ENCODE measurements at regions not wholly inside any gene's neighbourhood (a gene's known extent, or its start where the extent isn't known, plus 50 kb on each side); places are given as distances from the start of the nearest gene placed in this dataset.

DNA sequence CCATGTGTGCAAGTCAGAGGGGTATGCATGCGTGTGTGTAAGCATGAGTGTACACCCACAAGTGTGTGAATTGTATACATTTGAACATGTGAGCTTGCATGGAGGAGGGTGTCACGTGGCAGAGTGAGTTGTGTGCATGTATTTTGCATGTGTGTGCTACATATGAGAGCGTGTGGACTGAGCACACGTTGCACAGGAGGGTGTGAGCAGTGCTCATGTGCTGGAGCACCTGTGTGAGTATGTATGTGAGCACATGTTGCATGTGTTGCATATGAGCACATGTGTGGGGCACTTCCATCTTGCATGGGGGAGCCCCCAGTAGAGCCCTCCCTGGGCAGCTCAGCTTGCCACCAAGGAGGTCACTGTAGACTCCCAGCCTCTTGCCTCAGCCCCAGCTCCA, 180.2 kb upstream of the MYL2 start:
- Histone ChIP-seq H4K20me1 (ENCODE audit: insufficient read depth, low read length) (no peaks in the 10 kb centered on the region), H3K4me2 (ENCODE audit: low read length) (no peak overlapping the region), H3K9ac (ENCODE audit: low read length) (no peak overlapping the region), H3K27ac (ENCODE audit: low read depth, low read length) (no peak overlapping the region), H2AFZ (ENCODE audit: low read depth, low read length) (no peak overlapping the region), H3K4me1 (ENCODE audit: insufficient read depth, low read length) (no peaks in the 10 kb centered on the region), H3K79me2 (ENCODE audit: insufficient read depth, low read length) (no peaks in the 10 kb centered on the region), H3K4me3 (ENCODE audit: insufficient read depth, low read depth, low read length) (no peak overlapping the region), H3K36me3 (ENCODE audit: insufficient read depth, low read length) (no peaks in the 10 kb centered on the region), H3K27me3 (ENCODE audit: insufficient read depth, low read length) (peaks cover 14% of the 10 kb centered on the region), H3K9me3 (ENCODE audit: insufficient read depth, low read depth, low read length) (no peaks in the 10 kb centered on the region)
- TF ChIP-seq CTCF (IDR thresholded peaks at IDR 0.05; ENCODE audit: insufficient read depth, low read depth, low read length) (no peak), EZH2 (IDR thresholded peaks at IDR 0.05; ENCODE audit: insufficient read depth, low read length) (no peak)
- H3K4me1 Mint-ChIP-seq (ENCODE audit: low read depth, unreplicated experiment) = no peaks in the 10 kb centered on the region
- no peak overlapping the region for H3K27ac Mint-ChIP-seq (ENCODE audit: unreplicated experiment)
- DNase-seq (ENCODE audit: low read depth) (no peak), FAIRE-seq (no peak)
- no peaks in the 10 kb centered on the region for H3K9me3 Mint-ChIP-seq (ENCODE audit: unreplicated experiment)
- no peak overlapping the region for H3K4me3 Mint-ChIP-seq (ENCODE audit: unreplicated experiment)
- no peaks in the 10 kb centered on the region for H3K36me3 Mint-ChIP-seq (ENCODE audit: low read depth, unreplicated experiment)
- H3K27me3 Mint-ChIP-seq (ENCODE audit: low read depth, unreplicated experiment) = peaks cover 42% of the 10 kb centered on the region

DNA sequence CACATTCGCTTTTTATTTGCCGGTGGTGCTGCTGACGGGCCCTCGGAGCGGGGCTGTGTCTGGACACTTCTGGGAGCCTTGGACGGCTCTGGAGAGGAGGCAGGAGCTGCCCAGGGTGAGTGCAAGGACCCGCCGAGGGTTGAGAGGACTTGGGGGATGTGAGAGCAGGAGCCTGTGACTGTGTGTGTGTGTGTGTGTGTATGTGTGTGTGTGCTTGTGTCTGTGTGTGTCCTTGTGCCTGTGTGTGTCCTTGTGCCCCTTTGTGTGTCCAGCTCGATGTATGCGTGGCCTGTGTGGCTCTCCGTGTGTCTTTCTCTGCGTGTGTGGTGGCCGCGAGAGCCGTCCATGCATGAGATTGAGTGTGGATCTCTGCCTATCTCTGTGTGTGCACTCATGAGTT, 179.6 kb upstream of the MYL2 start:
- Histone ChIP-seq H3K27ac (ENCODE audit: low read depth, low read length) (no peak overlapping the region), H3K4me1 (ENCODE audit: insufficient read depth, low read length) (no peaks in the 10 kb centered on the region), H3K79me2 (ENCODE audit: insufficient read depth, low read length) (no peaks in the 10 kb centered on the region), H3K4me3 (ENCODE audit: insufficient read depth, low read depth, low read length) (no peak overlapping the region), H3K27me3 (ENCODE audit: insufficient read depth, low read length) (peaks cover 14% of the 10 kb centered on the region), H2AFZ (ENCODE audit: low read depth, low read length) (no peak overlapping the region), H3K9ac (ENCODE audit: low read length) (no peak overlapping the region), H3K36me3 (ENCODE audit: insufficient read depth, low read length) (no peaks in the 10 kb centered on the region), H3K9me3 (ENCODE audit: insufficient read depth, low read depth, low read length) (no peaks in the 10 kb centered on the region), H3K4me2 (ENCODE audit: low read length) (no peak overlapping the region), H4K20me1 (ENCODE audit: insufficient read depth, low read length) (no peaks in the 10 kb centered on the region)
- TF ChIP-seq EZH2 (IDR thresholded peaks at IDR 0.05; ENCODE audit: insufficient read depth, low read length) (no peak), CTCF (IDR thresholded peaks at IDR 0.05; ENCODE audit: insufficient read depth, low read depth, low read length) (no peak)
- peaks cover 47% of the 10 kb centered on the region for H3K27me3 Mint-ChIP-seq (ENCODE audit: low read depth, unreplicated experiment)
- FAIRE-seq (no peak), DNase-seq (ENCODE audit: low read depth) (no peak)
- no peaks in the 10 kb centered on the region for H3K36me3 Mint-ChIP-seq (ENCODE audit: low read depth, unreplicated experiment)
- H3K4me1 Mint-ChIP-seq (ENCODE audit: low read depth, unreplicated experiment) = no peaks in the 10 kb centered on the region
- no peaks in the 10 kb centered on the region for H3K9me3 Mint-ChIP-seq (ENCODE audit: unreplicated experiment)
- no peak overlapping the region for H3K4me3 Mint-ChIP-seq (ENCODE audit: unreplicated experiment)
- no peak overlapping the region for H3K27ac Mint-ChIP-seq (ENCODE audit: unreplicated experiment)

DNA sequence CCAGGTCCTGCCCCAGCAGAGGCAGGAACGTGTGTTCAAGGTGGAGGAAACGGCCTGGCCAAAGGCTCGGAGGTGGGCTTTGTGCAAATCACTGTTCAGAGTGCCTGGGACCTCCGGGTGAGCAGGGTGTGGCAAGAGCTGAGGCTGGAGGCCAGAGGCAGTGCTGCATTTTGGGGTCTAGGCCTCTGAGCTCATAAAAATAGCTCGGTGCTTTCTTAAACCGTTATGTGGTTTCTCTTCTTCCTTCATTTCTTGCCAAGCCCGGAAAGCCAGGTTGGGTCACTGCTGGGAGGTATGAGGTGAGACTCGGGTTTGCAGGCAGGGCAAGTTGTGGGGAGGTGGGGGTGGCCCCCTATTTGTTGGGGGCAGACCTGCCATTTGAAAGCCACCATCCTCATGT, 178.8 kb upstream of the MYL2 start:
- FAIRE-seq = no peak
- Mint-ChIP-seq H3K36me3 (ENCODE audit: low read depth, unreplicated experiment) (no peaks in the 10 kb centered on the region), H3K9me3 (ENCODE audit: unreplicated experiment) (no peaks in the 10 kb centered on the region), H3K27ac (ENCODE audit: unreplicated experiment) (no peak overlapping the region), H3K4me3 (ENCODE audit: unreplicated experiment) (no peak overlapping the region), H3K4me1 (ENCODE audit: low read depth, unreplicated experiment) (no peaks in the 10 kb centered on the region), H3K27me3 (ENCODE audit: low read depth, unreplicated experiment) (peaks cover 53% of the 10 kb centered on the region)
- no peak overlapping the region for H3K9ac ChIP-seq (ENCODE audit: low read length)
- no peak overlapping the region for H3K4me3 ChIP-seq (ENCODE audit: insufficient read depth, low read depth, low read length)
- no peaks in the 10 kb centered on the region for H3K4me1 ChIP-seq (ENCODE audit: insufficient read depth, low read length)
- no peaks in the 10 kb centered on the region for H3K79me2 ChIP-seq (ENCODE audit: insufficient read depth, low read length)
- no peak for DNase-seq (ENCODE audit: low read depth)
- H3K27me3 ChIP-seq (ENCODE audit: insufficient read depth, low read length) = peaks cover 14% of the 10 kb centered on the region
- no peak overlapping the region for H3K27ac ChIP-seq (ENCODE audit: low read depth, low read length)
- H3K36me3 ChIP-seq (ENCODE audit: insufficient read depth, low read length) = no peaks in the 10 kb centered on the region
- H4K20me1 ChIP-seq (ENCODE audit: insufficient read depth, low read length) = no peaks in the 10 kb centered on the region
- no peak overlapping the region for H3K4me2 ChIP-seq (ENCODE audit: low read length)
- H2AFZ ChIP-seq (ENCODE audit: low read depth, low read length) = no peak overlapping the region
- H3K9me3 ChIP-seq (ENCODE audit: insufficient read depth, low read depth, low read length) = no peaks in the 10 kb centered on the region
- TF ChIP-seq CTCF (IDR thresholded peaks at IDR 0.05; ENCODE audit: insufficient read depth, low read depth, low read length) (no peak), EZH2 (IDR thresholded peaks at IDR 0.05; ENCODE audit: insufficient read depth, low read length) (no peak)
